GM12875 (cell line): ENCODE measurements at regions not wholly inside any gene's neighbourhood (a gene's known extent, or its start where the extent isn't known, plus 50 kb on each side); places are given as distances from the start of the nearest gene placed in this dataset.

ENCODE experiments used
- H3K4me3 ChIP-seq: one replicate; pipeline ENCODE4 v1.5.1; 2011; ENCODE audit warnings: low read depth, low read length, control low read depth
- CTCF ChIP-seq: IDR thresholded peaks from 2 replicates; pipeline ENCODE4 v1.5.1; 2011; ENCODE audit warnings: low read depth, mild to moderate bottlenecking, control low read depth, inconsistent platforms, low read length, moderate library complexity, borderline replicate concordance; ENCODE audit not compliant: insufficient read depth

DNA sequence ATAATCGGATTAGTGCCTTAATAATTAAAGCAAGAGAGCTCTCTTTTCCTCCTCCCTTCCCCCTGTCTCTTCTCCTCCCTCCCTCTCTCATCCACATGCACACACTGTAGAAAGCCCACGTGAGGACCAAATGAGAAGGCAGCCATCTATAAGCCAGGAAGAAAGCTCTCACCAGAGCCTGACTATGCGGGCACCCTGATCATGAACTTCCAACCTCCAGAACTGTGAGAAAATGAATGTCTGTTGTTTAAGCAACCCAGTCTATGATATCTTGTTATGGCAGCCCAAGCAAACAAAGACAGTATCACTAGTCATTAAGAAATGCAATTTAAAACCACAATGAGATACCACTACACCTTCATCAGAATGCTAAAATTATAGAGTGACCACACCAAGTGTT lies 220.3 kb downstream of the EN1 start:
- no peak for TF ChIP-seq CTCF
- H3K4me3 ChIP-seq, result no peak overlapping the region

DNA sequence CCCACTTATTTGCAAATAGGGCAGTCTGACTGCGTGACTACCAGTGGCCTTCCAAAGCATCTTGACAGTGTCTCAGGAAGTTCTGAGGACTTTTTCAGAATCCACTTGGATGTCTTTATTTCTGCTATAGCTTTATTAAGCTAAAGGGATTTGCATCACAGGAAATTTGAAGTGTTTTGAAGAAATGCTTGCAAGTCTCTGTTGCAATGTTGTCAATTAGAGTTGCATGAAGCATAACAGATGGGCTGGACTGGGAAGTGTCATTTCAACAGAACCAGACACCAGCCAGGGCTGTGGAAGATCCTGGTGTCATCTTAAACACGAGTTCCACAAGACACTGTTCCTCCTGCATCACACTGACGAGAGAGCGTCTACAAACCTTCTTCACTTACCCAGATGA lies 224.5 kb downstream of the EN1 start:
- H3K4me3 ChIP-seq, result no peak overlapping the region
- no peak for TF ChIP-seq CTCF

- TF ChIP-seq CTCF, result no peak
- H3K4me3 ChIP-seq, result no peak overlapping the region
These were observed 225.3 kb downstream of the EN1 start for GRCh38 chr2:118622108-118622507.

GRCh38 chr2:118618279-118618678 lies 229.2 kb downstream of the EN1 start:
- no peak overlapping the region for H3K4me3 ChIP-seq
- no peak for TF ChIP-seq CTCF

- TF ChIP-seq CTCF, result no peak
These were observed 231.0 kb downstream of the EN1 start for GRCh38 chr2:118616432-118616831.

GRCh38 chr2:118614841-118615271 lies 232.6 kb downstream of the EN1 start:
- H3K4me3 ChIP-seq, result no peak overlapping the region
- TF ChIP-seq CTCF, result no peak

More at GRCh38 chr2:118616432-118616831, 231.0 kb downstream of the EN1 start:
- H3K4me3 ChIP-seq, result no peak overlapping the region

DNA sequence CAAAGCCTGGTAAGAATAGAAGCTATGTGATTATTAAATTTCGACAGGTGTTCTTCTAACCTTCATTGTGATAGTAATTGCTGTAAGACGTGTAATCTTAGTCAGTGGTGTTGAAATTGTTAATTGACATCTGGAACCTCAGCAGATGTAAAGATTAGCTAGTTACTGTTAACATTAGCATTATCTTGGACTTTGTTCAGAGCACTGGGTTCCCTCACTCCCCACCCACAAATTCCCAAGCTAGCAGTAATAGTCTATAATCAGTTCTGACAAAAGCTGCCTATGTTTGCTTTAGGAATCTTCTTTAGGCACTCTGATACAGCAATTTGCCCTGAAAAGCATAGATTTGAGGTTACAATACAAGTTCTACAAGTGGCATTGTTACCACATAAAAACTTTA lies 233.7 kb downstream of the EN1 start:
- no peak overlapping the region for H3K4me3 ChIP-seq
- no peak for TF ChIP-seq CTCF
